ENCODE measurements at regions not wholly inside any gene's neighbourhood (a gene's known extent, or its start where the extent isn't known, plus 50 kb on each side); places are given as distances from the start of the nearest gene placed in this dataset.
A peak's percentile ranks its signal among the peaks of the same experiment; 100 is the strongest.
"Not testable (repeated sequence)": the region's sequence is repeated elsewhere in the genome, so short reads cannot be mapped to it uniquely, and the experiment has no call there.

DNA sequence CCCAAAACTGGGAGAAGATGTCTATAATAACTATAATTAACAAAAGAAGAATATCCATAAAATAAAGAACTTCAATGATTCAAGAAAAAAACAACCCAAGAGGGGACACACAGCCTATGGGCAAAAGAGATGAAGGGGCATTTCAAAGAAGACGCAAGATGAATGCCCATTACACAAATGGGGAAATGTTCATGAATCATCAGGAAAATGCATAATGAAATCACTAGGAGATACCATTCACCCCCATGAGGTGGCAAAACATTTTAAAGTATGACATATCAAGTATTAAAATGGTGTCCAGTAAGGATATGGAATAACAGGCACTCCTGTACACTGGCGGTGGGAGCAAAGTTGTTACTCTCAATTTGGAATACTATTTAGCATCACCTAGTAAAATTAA lies 183.3 kb downstream of the TXNL1 start:
- ATAC-seq, result no peak
- DNase-seq (ENCODE audit: missing footprints), result no peak
- intact Hi-C loops (cut with DNase I), result loop anchor here (2.0 kb wide), 1 partner anchor 32 kb away; no protein-coding TSS in a partner anchor

DNA sequence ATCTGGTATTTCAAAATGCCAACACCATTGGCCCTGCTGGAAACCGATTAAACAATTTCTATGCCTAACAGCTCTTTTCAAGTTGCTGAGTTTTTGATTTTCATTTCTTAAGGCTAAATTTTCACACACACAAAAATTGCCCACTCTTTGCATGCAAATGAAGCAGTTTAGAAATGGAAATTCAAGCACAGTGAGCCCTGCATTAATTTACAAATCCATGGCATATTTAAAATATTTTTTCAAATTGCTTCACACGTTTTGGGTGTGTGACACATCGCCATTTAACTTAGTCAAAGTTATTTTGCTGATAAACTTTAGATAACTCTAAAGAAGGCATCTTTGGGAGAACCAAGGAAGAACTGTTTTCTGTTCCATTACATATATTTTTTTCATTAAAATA lies 184.8 kb downstream of the TXNL1 start:
- intact Hi-C loops (cut with DNase I), result loop anchor here (2.0 kb wide), 1 partner anchor 33 kb away; no protein-coding TSS in a partner anchor
- no peak for DNase-seq (ENCODE audit: missing footprints)
- ATAC-seq, result no peak

DNA sequence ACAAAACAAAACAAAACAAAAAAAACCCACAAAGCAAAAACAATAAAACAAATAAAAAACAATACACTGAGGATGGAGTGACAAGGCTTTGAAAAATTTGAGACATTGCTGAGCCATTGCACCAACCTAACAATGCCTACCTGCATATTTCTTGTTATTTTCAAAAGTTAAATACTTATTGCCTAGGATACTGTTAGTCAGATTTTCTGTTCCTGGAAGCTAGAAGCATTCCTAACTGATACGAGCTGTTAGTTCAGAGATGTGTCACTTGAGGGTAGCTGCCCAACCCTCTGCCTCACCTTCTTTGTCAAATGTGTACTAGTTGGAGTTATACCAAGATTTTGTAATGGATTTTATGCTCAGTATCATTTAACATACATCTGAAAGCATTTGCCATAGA lies 187.2 kb downstream of the TXNL1 start:
- intact Hi-C loops (cut with DNase I), result no loop called here
- ATAC-seq (no peak), DNase-seq (ENCODE audit: missing footprints) (no peak)

DNA sequence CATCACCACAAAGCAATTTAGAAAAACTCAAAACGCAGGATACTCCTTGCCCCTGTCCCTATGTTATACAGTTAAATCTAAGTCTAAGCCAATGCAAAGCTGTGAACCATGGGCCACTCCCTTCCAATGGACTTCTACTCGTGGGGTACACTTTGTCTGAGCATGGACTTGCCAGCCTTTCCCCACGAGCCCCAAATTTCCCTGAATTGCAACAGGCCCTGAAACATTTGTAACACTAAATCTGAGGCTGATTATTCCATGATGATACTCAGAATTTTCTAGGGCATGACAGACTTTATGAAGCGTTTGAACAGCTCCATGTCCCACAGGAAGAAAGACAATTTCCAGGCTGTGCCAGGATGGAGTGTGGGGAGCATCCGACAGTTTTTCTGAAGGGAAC lies 189.6 kb downstream of the TXNL1 start:
- ATAC-seq (no peak), DNase-seq (ENCODE audit: missing footprints) (no peak)
- intact Hi-C loops (cut with DNase I), result no loop called here

DNA sequence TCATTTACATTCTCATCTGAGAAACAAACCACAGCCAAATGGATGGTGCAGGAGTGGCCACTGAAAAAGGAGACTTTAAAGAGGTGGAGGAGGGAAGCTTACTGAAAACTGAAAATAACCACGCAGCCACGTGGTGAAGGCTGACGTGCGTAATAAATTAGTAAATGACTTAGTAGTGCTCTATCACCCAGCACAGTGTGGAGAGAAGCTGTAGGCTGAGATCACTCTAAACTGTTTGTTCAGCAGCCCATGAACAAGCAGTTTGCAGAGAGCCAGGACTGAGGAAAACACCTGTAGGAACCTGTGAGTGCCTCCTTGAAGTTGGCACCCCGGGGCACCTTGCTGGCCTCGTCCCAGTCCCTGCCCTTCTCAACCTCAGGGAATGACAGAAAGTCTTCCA lies 193.0 kb downstream of the TXNL1 start:
- ATAC-seq, result no peak
- intact Hi-C loops (cut with DNase I), result no loop called here
- DNase-seq (ENCODE audit: missing footprints), result no peak

DNA sequence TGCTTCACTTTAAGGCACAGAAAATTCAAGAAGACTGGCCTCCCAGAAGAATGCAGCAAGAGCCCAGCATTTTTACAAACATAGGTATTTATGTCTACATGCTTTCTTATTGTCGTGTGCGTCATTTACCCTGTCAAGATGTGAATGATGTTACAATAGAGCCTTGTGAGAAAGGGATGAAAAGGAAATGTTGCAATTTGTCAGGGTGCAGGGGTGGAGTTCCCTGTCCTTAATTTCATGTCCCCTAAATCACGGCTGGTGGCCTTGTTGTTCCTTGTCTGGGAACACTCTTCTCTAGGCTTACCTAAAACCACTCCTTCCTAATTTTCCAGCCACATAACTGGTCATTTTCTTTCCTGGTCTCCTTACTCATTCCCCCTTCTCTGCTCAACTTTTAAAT lies 194.2 kb downstream of the TXNL1 start:
- DNase-seq (ENCODE audit: missing footprints), result no peak
- ATAC-seq, result no peak
- intact Hi-C loops (cut with DNase I), result no loop called here

DNA sequence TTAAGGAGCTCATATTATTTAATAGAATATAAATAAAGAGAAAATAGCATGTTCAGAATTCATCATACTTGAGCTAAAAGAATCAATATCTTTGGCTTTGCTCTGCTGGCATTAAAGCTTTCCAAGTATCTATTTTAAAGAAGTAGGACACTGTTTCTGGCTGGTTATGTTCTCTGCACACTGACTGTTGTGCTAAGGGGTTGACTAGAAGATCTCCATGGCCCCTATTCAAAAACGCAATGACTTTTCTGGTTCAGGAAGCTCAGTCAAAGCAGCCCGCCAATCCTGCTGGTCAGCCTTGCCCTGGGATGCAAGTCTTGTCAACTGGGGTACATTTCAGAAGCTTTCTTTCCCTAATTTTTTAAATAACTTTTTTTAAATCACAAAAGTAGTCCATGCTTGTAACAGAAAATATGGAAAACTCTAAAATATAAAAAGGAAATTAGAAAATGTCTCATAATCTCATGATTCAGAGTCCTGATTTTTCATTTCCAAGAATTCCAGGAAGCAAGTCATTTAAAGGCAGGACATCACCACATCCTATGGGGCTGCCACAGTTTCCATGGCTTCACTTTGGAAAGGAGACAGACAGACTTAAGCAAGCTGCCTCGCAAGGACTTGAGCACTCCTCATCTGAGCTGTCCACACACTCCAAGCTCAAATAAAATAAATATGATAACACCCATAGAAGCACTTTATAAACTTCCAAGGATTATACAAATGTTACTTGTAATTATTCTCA lies 195.1 kb downstream of the TXNL1 start:
- ATAC-seq, result no peak
- DNase-seq (ENCODE audit: missing footprints), result no peak
- intact Hi-C loops (cut with DNase I), result no loop called here

DNA sequence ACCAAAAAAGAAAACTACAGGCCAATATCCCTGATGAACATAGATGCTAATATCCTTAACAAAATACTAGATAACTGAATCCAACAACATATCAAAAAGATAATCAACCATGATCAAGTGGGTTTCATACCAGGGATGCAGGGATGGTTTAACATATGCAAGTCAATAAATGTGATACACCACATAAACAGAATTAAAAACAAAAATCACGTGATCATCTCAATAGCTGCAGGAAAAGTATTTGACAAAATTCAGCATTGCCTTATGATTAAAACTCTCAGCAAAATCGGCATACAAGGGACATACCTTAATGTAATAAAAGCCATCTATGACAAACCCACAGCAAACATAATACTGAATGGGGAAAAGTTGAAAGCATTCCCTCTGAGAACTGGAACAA lies 199.9 kb downstream of the TXNL1 start:
- intact Hi-C loops (cut with DNase I); DNase-seq (ENCODE audit: missing footprints); ATAC-seq: not testable (repeated sequence)

DNA sequence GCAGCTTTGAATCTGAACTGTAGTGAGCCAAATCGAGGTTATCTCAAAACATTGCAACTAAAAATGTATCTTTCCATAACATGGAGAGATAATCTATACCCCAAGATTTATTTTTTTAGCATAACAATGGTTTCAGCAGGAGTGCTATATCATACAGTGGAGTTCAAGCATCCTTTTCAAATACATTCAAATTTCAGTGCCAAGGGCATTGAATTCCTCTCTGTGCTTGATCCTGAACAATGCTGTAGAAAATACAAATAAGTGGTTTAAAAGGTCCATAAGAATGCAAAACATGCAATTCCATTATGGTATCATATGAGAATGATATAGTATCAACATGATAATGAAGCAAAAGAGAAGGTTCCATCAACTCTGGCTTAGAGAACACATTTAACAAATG lies 201.7 kb downstream of the TXNL1 start:
- intact Hi-C loops (cut with DNase I), result no loop called here
- ATAC-seq (no peak), DNase-seq (ENCODE audit: missing footprints) (no peak)

DNA sequence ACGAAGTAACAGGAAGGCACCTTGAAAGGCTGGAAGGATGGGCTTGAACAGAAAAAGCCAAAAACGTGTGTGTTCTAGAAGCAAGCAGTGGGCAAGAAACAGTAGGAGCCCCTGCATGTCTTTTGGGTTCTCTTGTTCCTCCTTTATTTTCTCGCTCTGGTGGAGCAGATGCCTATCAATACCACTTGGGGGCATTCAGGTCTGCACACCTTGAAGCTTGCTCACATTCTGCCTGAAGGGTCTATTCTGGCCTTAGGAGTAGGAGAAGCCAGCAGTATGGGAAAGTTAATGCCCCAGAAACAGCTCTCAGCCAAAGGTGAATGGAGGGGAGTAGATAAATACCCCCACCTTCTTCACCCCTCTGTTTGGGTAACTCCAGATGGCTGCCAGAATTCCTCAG lies 204.5 kb downstream of the TXNL1 start:
- DNase-seq (ENCODE audit: missing footprints) (no peak), ATAC-seq (no peak)
- intact Hi-C loops (cut with DNase I), result no loop called here

DNA sequence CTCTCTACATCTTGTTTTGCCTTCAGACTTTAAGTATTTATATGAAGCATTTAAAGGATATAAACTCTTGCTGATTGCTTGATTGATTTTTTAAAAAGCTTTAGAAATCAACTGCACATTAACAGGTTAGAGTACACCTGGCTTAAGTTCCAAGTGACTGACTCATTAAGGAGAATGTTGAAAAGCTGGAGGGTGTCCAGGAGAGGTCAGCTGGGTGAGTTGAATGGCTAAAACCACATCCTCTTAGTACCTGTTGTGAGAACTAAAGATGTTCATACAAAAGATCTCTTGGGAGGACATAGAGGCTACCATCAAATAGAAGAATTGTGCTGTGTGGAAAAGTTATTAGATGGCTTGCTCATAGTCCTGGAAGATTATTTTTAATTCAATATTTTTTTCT lies 206.8 kb downstream of the TXNL1 start:
- no peak for ATAC-seq
- no peak for DNase-seq (ENCODE audit: missing footprints)
- intact Hi-C loops (cut with DNase I), result no loop called here

DNA sequence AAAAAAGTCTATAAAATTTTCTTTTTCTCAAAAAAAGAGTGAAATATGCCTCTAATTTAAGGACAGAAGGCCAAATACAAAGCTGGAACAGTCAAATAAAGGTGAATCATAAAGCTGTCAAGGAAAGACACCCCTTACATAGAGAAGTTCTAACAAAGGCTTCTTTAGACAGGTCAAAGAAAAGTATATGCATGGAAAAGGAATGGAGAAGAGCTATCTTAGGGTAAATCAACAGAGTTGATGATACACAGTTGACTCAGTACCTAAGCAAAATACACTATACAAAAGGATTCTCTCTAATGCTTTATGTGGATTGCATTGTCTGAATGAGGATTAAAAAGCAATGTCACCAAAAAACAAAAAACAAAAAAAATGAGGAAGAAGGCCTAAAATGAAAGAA lies 214.8 kb downstream of the TXNL1 start:
- intact Hi-C loops (cut with DNase I), result no loop called here
- no peak for DNase-seq (ENCODE audit: missing footprints)
- ATAC-seq, result no peak

DNA sequence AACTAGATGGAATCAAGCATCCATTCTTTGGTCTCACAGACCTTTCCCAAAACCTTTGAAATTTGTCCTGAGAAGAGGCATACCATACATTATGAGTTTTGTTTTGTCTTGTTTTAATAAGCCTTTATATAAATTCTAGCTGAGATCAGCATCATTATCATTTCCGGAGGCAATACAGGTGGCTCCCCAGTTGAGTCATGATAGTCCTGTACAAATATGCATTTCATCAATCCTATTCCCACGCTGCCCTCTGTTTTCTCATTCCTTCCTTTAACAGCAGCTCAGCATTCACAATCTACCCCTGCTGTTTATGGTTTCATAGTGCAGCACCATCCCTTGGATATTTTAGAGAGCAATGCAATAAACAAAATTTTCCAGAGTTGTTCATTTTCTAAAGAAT lies 216.7 kb downstream of the TXNL1 start:
- intact Hi-C loops (cut with DNase I), result no loop called here
- DNase-seq (ENCODE audit: missing footprints), result no peak
- ATAC-seq, result no peak

DNA sequence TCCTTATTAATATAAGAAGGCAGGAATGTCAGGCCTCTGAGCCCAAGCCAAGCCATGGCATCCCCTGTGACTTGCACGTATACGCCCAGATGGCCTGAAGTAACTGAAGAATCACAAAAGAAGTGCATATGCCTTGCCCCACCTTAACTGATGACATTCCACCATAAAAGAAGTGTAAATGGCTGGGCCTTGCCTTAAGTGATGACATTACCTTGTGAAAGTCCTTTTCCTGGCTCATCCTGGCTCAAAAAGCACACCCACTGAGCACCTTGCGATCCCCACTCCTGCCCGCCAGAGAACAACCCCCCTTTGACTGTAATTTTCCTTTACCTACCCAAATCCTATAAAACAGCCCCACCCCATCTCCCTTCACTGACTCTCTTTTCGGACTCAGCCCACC lies 217.5 kb downstream of the TXNL1 start:
- DNase-seq (ENCODE audit: missing footprints); intact Hi-C loops (cut with DNase I); ATAC-seq: not testable (repeated sequence)

DNA sequence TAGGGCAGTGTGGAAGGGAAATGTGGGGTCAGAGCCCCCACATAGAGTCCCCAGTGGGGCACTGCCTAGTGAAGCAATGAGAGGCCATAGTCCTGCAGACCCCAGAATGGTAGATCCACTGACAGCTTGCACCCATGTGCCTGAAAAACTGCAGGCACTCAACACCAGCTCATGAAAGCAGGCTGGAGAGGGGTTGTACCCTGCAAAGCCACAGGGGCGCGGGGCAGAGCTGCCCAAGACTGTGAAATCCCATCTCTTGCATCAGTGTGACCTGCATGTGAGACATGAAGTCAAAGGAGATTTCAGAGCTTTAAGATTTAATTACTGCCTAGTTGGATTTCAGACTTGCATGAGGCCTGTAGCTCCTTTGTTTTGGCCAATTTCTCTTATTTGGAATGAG lies 224.0 kb downstream of the TXNL1 start:
- DNase-seq (ENCODE audit: missing footprints), result no peak
- intact Hi-C loops (cut with DNase I), result no loop called here
- no peak for ATAC-seq

DNA sequence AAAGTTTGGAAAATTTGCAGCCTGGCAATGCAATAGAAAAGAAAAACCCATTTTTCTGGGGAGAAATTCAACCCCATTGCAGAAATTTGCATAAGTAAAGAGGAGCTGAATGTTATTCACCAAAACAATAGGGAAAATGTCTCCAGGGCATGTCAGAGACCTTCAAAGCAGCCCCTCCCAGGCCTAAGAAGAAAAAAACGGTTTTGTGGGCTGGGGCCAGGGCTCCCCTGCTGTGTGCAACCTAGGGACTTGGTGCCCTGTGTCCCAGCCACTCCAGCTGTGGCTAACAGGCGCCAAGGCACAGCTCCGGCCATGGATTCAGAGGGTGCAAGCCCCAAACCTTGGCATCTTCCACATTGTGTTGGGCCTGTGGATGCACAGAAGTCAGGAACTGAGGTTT lies 224.5 kb downstream of the TXNL1 start:
- intact Hi-C loops (cut with DNase I), result no loop called here
- DNase-seq (ENCODE audit: missing footprints), result no peak
- no peak for ATAC-seq

DNA sequence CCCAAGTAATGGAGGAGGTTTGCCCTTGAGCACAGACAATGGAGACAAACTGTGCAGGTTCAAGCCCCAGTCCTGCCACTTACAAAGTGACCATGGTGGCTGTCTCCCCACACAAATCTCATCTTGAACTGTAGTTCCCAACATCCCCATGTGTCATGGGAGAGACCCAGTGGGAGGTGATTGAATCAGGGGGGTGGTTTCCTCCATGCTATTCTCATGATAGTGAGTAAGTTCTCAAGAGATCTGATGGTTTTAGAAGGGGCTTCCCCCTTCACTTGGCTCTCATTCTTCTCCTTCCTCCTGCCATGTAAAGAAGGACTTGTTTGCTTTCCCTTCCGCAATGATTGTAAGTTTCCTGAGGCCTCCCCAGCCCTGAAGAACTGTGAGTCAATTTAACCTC lies 225.4 kb downstream of the TXNL1 start:
- ATAC-seq (no peak), DNase-seq (ENCODE audit: missing footprints) (no peak)
- intact Hi-C loops (cut with DNase I), result no loop called here

DNA sequence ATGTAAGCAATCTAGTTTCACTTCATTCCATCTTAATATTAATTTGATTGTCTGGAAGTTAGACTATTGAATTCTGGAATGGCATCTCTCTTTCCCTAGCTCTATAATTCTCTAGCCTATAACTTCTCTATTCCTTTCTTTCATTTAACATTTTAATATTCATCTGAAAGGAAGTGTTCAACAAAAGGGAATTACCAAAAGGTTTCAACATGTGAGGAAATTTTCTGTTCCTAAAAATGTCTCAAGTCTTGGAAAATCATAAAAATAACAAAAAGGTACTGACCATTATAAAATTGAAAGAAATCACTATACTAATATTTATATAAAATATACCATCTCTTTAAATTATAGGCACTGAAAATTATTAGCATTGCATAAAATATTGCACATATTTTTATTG lies 228.7 kb downstream of the TXNL1 start:
- no peak for ATAC-seq
- DNase-seq (ENCODE audit: missing footprints), result no peak
- intact Hi-C loops (cut with DNase I), result no loop called here

DNA sequence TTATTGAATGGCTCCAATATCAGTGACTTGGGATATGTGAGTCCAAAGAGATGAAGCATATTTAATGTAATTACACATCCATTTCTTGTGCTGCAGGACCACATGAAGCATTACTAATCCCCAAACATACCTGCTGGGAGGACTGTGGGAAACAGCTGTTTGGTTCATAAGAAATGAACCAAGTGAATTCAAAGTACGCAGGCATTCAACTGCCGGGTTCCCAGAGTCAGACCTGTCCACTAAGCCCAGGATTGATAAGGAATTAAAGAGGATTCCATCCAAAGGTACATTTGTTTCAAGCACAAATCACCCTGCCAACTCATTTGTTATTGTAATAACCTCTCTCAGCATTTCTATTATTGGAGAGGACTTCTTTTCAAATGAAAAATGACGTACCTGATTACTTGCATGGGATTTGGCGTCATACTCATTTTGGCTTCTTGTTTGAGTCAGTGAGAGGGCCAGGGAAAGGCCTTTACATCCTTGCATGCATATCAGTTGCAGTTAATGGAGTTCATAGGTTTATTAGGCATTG lies 230.7 kb downstream of the TXNL1 start:
- ATAC-seq (no peak), DNase-seq (ENCODE audit: missing footprints) (no peak)
- intact Hi-C loops (cut with DNase I), result no loop called here

DNA sequence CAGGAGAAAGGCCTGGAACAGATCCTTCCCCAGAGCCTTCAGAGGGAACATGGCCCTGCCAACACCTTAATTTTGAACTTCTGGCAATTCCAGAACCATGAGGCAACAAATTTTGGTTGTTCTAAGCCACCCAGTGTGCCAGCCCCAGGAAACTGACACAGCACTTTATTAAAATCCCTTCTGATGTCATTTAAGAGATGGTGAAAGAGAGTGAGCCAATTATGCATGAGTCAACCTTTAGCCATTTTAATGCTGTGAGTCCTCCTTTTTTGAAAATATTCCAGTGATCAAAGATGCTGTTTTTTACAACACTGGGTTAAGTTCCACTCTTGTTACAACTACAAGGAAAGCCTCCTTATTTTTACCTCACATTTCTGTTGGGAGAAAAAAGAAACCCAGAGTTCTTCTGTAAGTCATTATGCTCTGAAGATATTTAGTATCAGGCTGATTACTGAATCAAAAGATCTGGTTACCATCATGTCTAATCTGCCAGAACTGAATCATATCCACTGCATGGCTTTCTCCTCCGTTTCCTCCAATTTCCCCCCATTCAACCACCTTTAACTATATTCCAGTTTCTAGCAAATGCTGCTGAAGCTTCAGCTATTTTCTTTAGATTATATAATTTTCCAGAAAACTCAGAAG lies 235.4 kb downstream of the TXNL1 start:
- peak; percentile 69 for ATAC-seq
- intact Hi-C loops (cut with DNase I), result no loop called here
- no peak for DNase-seq (ENCODE audit: missing footprints)

DNA sequence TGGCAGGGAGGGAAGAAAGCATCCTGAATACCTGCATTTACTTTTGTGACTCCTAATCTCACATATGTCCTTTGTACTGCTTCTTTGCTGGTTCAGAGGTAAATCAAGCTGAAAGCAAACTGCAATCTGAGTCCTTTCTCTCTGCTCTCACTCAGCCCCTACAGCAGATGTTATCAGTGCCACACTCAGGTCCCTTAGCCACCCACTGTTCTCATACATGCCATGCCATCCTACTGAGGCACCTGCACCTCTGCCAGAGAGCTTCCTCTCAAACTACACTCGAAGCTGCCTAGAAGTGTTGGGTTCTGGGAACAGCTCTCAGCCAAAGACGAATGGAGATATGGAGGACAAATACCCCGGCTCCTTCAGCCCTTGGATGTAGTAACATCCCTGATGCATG lies 244.5 kb downstream of the TXNL1 start:
- intact Hi-C loops (cut with DNase I), result no loop called here
- DNase-seq (ENCODE audit: missing footprints) (no peak), ATAC-seq (no peak)
